ENCODE measurements at regions not wholly inside any gene's neighbourhood (a gene's known extent, or its start where the extent isn't known, plus 50 kb on each side); places are given as distances from the start of the nearest gene placed in this dataset.

DNA sequence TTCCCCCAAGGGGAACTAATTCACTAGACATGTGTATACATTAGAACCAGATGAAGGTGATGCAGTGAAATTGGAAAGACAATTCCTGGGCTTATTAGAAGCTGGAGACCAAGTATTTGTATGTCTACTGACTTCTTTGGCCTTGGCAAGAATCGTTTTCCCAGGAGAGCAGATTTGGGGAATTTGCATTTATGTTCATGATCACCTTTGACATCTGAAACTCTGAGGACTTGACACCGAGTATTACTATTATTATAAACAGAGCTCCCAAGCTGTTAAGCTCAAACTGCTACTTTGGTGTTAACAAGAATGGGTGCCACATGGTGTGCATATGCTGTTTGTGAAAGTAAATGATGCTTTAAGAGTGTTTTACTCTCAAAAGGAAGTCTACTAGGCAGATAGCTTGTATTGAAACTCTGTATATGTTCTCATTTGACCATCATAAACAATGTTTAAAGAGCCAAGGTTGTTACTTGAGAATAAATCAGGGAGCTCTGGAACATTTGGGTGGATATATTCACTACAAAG, 519.8 kb upstream of the GOLIM4 start:
- no peaks in the 10 kb centered on the region for H3K27me3 Mint-ChIP-seq
- H3K4me1 Mint-ChIP-seq (ENCODE audit: low read depth), result peaks cover 11% of the 10 kb centered on the region
- no peaks in the 10 kb centered on the region for H3K36me3 Mint-ChIP-seq (ENCODE audit: insufficient read depth)
- DNase-seq (ENCODE audit: low spot score, unreplicated experiment), result no peak
- H3K27ac Mint-ChIP-seq, result no peak overlapping the region
- no peaks in the 10 kb centered on the region for H3K9me3 Mint-ChIP-seq (ENCODE audit: low read depth)
- H3K4me3 Mint-ChIP-seq (ENCODE audit: low read depth), result no peak overlapping the region
- TF ChIP-seq CTCF (IDR thresholded peaks at IDR 0.05; ENCODE audit: unreplicated experiment), result no peak

- Mint-ChIP-seq H3K36me3 (ENCODE audit: insufficient read depth) (no peaks in the 10 kb centered on the region), H3K4me3 (ENCODE audit: low read depth) (no peak overlapping the region), H3K27ac (no peak overlapping the region), H3K9me3 (ENCODE audit: low read depth) (no peaks in the 10 kb centered on the region), H3K27me3 (no peaks in the 10 kb centered on the region), H3K4me1 (ENCODE audit: low read depth) (peaks cover 2% of the 10 kb centered on the region)
- no peak for TF ChIP-seq CTCF (IDR thresholded peaks at IDR 0.05; ENCODE audit: unreplicated experiment)
- no peak for DNase-seq (ENCODE audit: low spot score, unreplicated experiment)
These were observed 517.4 kb upstream of the GOLIM4 start for GRCh38 chr3:168613151-168613550.

GRCh38 chr3:168612671-168613070, 516.9 kb upstream of the GOLIM4 start:
- peaks cover 2% of the 10 kb centered on the region for H3K4me1 Mint-ChIP-seq (ENCODE audit: low read depth)
- no peak for DNase-seq (ENCODE audit: low spot score, unreplicated experiment)
- no peaks in the 10 kb centered on the region for H3K36me3 Mint-ChIP-seq (ENCODE audit: insufficient read depth)
- H3K4me3 Mint-ChIP-seq (ENCODE audit: low read depth), result no peak overlapping the region
- H3K27ac Mint-ChIP-seq, result no peak overlapping the region
- H3K27me3 Mint-ChIP-seq, result no peaks in the 10 kb centered on the region
- H3K9me3 Mint-ChIP-seq (ENCODE audit: low read depth), result no peaks in the 10 kb centered on the region
- TF ChIP-seq CTCF (IDR thresholded peaks at IDR 0.05; ENCODE audit: unreplicated experiment), result no peak

DNA sequence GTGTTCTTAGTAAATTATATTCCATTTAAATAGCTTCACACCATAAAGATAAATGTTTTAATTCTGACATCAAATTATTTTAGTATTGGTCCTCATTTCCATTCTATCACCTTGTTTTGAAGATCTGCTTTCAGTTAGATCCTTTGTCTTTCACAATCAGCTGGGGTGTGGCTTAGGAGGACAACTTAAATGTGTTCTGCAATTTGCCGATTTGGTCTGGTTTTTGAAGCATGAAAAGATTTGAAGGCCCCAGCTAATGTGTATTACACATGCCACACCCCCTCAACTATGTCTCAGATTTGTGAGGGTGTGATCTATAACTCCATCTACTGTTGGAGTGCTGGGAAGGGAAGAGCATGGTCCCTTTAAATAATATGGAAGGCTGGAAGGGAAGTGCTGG, 516.1 kb upstream of the GOLIM4 start:
- no peaks in the 10 kb centered on the region for H3K9me3 Mint-ChIP-seq (ENCODE audit: low read depth)
- H3K27ac Mint-ChIP-seq, result no peak overlapping the region
- no peak for DNase-seq (ENCODE audit: low spot score, unreplicated experiment)
- no peak for TF ChIP-seq CTCF (IDR thresholded peaks at IDR 0.05; ENCODE audit: unreplicated experiment)
- no peaks in the 10 kb centered on the region for H3K36me3 Mint-ChIP-seq (ENCODE audit: insufficient read depth)
- H3K4me3 Mint-ChIP-seq (ENCODE audit: low read depth), result no peak overlapping the region
- H3K27me3 Mint-ChIP-seq, result no peaks in the 10 kb centered on the region
- H3K4me1 Mint-ChIP-seq (ENCODE audit: low read depth), result no peaks in the 10 kb centered on the region

GRCh38 chr3:168608926-168609325, 513.2 kb upstream of the GOLIM4 start:
- H3K27ac Mint-ChIP-seq, result no peak overlapping the region
- DNase-seq (ENCODE audit: low spot score, unreplicated experiment), result no peak
- H3K4me3 Mint-ChIP-seq (ENCODE audit: low read depth), result no peak overlapping the region
- TF ChIP-seq CTCF (IDR thresholded peaks at IDR 0.05; ENCODE audit: unreplicated experiment), result no peak
- no peaks in the 10 kb centered on the region for H3K9me3 Mint-ChIP-seq (ENCODE audit: low read depth)
- H3K4me1 Mint-ChIP-seq (ENCODE audit: low read depth), result no peaks in the 10 kb centered on the region
- H3K36me3 Mint-ChIP-seq (ENCODE audit: insufficient read depth), result no peaks in the 10 kb centered on the region
- no peaks in the 10 kb centered on the region for H3K27me3 Mint-ChIP-seq

Data from progenitor cell of endocrine pancreas (in vitro differentiated cells).